IMR-90 (cell line): ENCODE measurements at regions not wholly inside any gene's neighbourhood (a gene's known extent, or its start where the extent isn't known, plus 50 kb on each side); places are given as distances from the start of the nearest gene placed in this dataset.

ENCODE experiments used
- ATAC-seq: fragments of 200-7000 bp; cut with Tn5 transposase; 2 replicates; pipeline ENCODE4 v1.9.1; 2020; ENCODE audit warnings: low read depth, mild to moderate bottlenecking, moderate library complexity
- BruUV-seq: library from RNA; stranded (reverse); fragments of 400-500 nt; replicated peaks from 2 replicates; lab custom pipeline; 2021; lab: Mats Ljungman, UMichigan
- CTCF ChIA-PET: fragments of 300-600 bp; formaldehyde crosslinking; extraction: SDS; loops from one replicate; lab custom pipeline; 2021; ENCODE audit warnings: antibody characterized with exemption; lab: Yijun Ruan, JAX
- POLR2A ChIA-PET: fragments of 300-600 bp; sonication (Branson Sonifier 250); formaldehyde crosslinking; loops from one replicate; lab custom pipeline; 2022; ENCODE audit warnings: antibody characterized with exemption; ENCODE audit not compliant: unreplicated experiment; lab: Charles Lee
- DNase-seq: peaks from one replicate; pipeline ENCODE4 v3.0.0; 2013
- H2AFZ ChIP-seq: replicated peaks from 2 replicates; pipeline ENCODE3; 2013; ENCODE audit warnings: low read length, mild to moderate bottlenecking; ENCODE audit not compliant: poor library complexity
- H2AK5ac ChIP-seq: 2 replicates; pipeline ENCODE4 v1.6.1; 2013; ENCODE audit warnings: low read depth, low read length, inconsistent platforms
- H2AK9ac ChIP-seq: replicated peaks from 2 replicates; pipeline ENCODE3; 2013; ENCODE audit warnings: mild to moderate bottlenecking, low read depth, low read length, moderate library complexity; ENCODE audit not compliant: poor library complexity
- H2BK120ac ChIP-seq: 2 replicates; pipeline ENCODE4 v1.6.1; 2013; ENCODE audit warnings: low read depth, low read length, inconsistent platforms
- H2BK15ac ChIP-seq: 3 replicates; pipeline ENCODE4 v1.6.1; 2013; ENCODE audit warnings: low read depth, low read length, inconsistent platforms
- H2BK20ac ChIP-seq: 2 replicates; pipeline ENCODE4 v1.6.1; 2013; ENCODE audit warnings: low read depth, mild to moderate bottlenecking, inconsistent platforms, low read length, moderate library complexity
- H2BK5ac ChIP-seq: 2 replicates; pipeline ENCODE4 v1.6.1; 2013; ENCODE audit warnings: mild to moderate bottlenecking, low read depth, low read length, inconsistent platforms; ENCODE audit not compliant: poor library complexity, severe bottlenecking
- H3K14ac ChIP-seq: replicated peaks from 2 replicates; pipeline ENCODE4 v1.6.1; 2013; ENCODE audit warnings: low read depth, low read length, inconsistent platforms
- H3K18ac ChIP-seq: 2 replicates; pipeline ENCODE4 v1.6.1; 2013; ENCODE audit warnings: low read depth, low read length, control low read depth
- H3K23ac ChIP-seq: 2 replicates; pipeline ENCODE4 v1.6.1; 2013; ENCODE audit warnings: low read depth, low read length, inconsistent platforms
- H3K27ac ChIP-seq: 2 replicates; pipeline ENCODE4 v1.5.1; 2013; ENCODE audit warnings: mild to moderate bottlenecking, control low read depth, low read length; ENCODE audit not compliant: insufficient read depth
- H3K27me3 ChIP-seq: 2 replicates; pipeline ENCODE4 v1.6.1; 2013; ENCODE audit warnings: low read length; ENCODE audit not compliant: control insufficient read depth, insufficient read depth
- H3K36me3 ChIP-seq: 2 replicates; pipeline ENCODE4 v1.6.1; 2013; ENCODE audit warnings: low read length, mixed read lengths; ENCODE audit not compliant: control insufficient read depth, insufficient read depth
- H3K4ac ChIP-seq: 2 replicates; pipeline ENCODE4 v1.6.1; 2013; ENCODE audit warnings: low read depth, low read length, inconsistent platforms
- H3K4me1 ChIP-seq: 2 replicates; pipeline ENCODE4 v1.6.1; 2013; ENCODE audit warnings: low read length, mixed read lengths; ENCODE audit not compliant: control insufficient read depth, insufficient read depth
- H3K4me2 ChIP-seq: 2 replicates; pipeline ENCODE4 v1.6.1; 2013; ENCODE audit warnings: low read depth, mild to moderate bottlenecking, control low read depth, low read length, moderate library complexity
- H3K4me3 ChIP-seq: 2 replicates; pipeline ENCODE4 v1.5.1; 2013; ENCODE audit warnings: low read depth, mild to moderate bottlenecking, control low read depth, low read length, moderate library complexity; ENCODE audit not compliant: insufficient read depth
- H3K56ac ChIP-seq: 2 replicates; pipeline ENCODE4 v1.6.1; 2013; ENCODE audit warnings: low read length, inconsistent platforms; ENCODE audit not compliant: insufficient read depth; ENCODE audit errors: extremely low read depth
- H3K79me1 ChIP-seq, 2 experiments: 2 replicates each; pipeline ENCODE4 v1.6.1; 2013; ENCODE audit warnings: low read length in 2 of 2, inconsistent platforms in 1 of 2, low read depth in 1 of 2
- H3K9ac ChIP-seq: 2 replicates; pipeline ENCODE4 v1.6.1; 2013; ENCODE audit warnings: low read depth, low read length, control low read depth
- H3K9me1 ChIP-seq: 2 replicates; pipeline ENCODE4 v1.6.1; 2013; ENCODE audit warnings: low read length, inconsistent platforms; ENCODE audit not compliant: insufficient read depth
- H3K9me3 ChIP-seq: 2 replicates; pipeline ENCODE4 v1.6.1; 2013; ENCODE audit warnings: low read length; ENCODE audit not compliant: control insufficient read depth, insufficient read depth
- H4K20me1 ChIP-seq: 2 replicates; pipeline ENCODE4 v1.6.1; 2013; ENCODE audit warnings: low read length, inconsistent platforms; ENCODE audit not compliant: insufficient read depth
- H4K5ac ChIP-seq: 2 replicates; pipeline ENCODE4 v1.6.1; 2013; ENCODE audit warnings: mild to moderate bottlenecking, low read depth, low read length, control low read depth
- H4K8ac ChIP-seq, 2 experiments: 2 replicates each; pipeline ENCODE4 v1.6.1; 2013; ENCODE audit warnings: low read depth in 2 of 2, low read length in 2 of 2, control low read depth in 1 of 2, inconsistent platforms in 1 of 2
- H4K91ac ChIP-seq: 2 replicates; pipeline ENCODE4 v1.6.1; 2013; ENCODE audit warnings: low read depth, low read length, inconsistent platforms; ENCODE audit not compliant: insufficient read depth
- BHLHE40 ChIP-seq: fragments of 150-350 bp; IDR thresholded peaks from 2 replicates; pipeline ENCODE4 v1.6.1; 2016; ENCODE audit warnings: mild to moderate bottlenecking, low read depth, low read length
- CEBPB ChIP-seq: IDR thresholded peaks from 2 replicates; pipeline ENCODE4 v1.6.1; 2012; ENCODE audit warnings: low read depth, low read length, improper control_type of control experiment
- CHD1 ChIP-seq: IDR thresholded peaks from 2 replicates; pipeline ENCODE4 v1.6.1; 2012; ENCODE audit warnings: low read depth, low read length, improper control_type of control experiment
- FOS ChIP-seq: fragments of 150-350 bp; IDR thresholded peaks from 2 replicates; pipeline ENCODE4 v1.6.1; 2016; ENCODE audit warnings: low read depth, low read length
- MAFK ChIP-seq: IDR thresholded peaks from 2 replicates; pipeline ENCODE4 v1.6.1; 2012; ENCODE audit warnings: low read depth, low read length, improper control_type of control experiment
- MAZ ChIP-seq: IDR thresholded peaks from 2 replicates; pipeline ENCODE4 v1.6.1; 2012; ENCODE audit warnings: low read depth, mild to moderate bottlenecking, low read length, improper control_type of control experiment, moderate library complexity, borderline replicate concordance
- MXI1 ChIP-seq: IDR thresholded peaks from 2 replicates; pipeline ENCODE4 v1.6.1; 2012; ENCODE audit warnings: low read depth, mild to moderate bottlenecking, low read length, moderate library complexity, borderline replicate concordance
- NFE2L2 ChIP-seq: fragments of 150-350 bp; IDR thresholded peaks from 2 replicates; pipeline ENCODE4 v1.6.1; 2016; ENCODE audit warnings: low read depth, mild to moderate bottlenecking, low read length
- POLR2A ChIP-seq: IDR thresholded peaks from 2 replicates; pipeline ENCODE4 v1.6.1; 2012; ENCODE audit warnings: mild to moderate bottlenecking, low read depth, low read length
- RAD21 ChIP-seq: IDR thresholded peaks from 2 replicates; pipeline ENCODE4 v1.6.1; 2012; ENCODE audit warnings: low read length, improper control_type of control experiment
- RCOR1 ChIP-seq: IDR thresholded peaks from 2 replicates; pipeline ENCODE4 v1.6.1; 2012; ENCODE audit warnings: mild to moderate bottlenecking, low read length, improper control_type of control experiment; ENCODE audit not compliant: insufficient replicate concordance
- RFX5 ChIP-seq: IDR thresholded peaks from 2 replicates; pipeline ENCODE4 v1.8.0; 2012; ENCODE audit warnings: low read depth, mild to moderate bottlenecking, low read length, moderate library complexity
- SMC3 ChIP-seq: fragments of 150-350 bp; IDR thresholded peaks from 2 replicates; pipeline ENCODE4 v1.6.1; 2016; ENCODE audit warnings: low read depth, mild to moderate bottlenecking, antibody characterized with exemption, low read length, moderate library complexity
- dilution Hi-C: fragments of 300-500 bp; cut with HindIII; formaldehyde crosslinking; loops from one replicate; pipeline ENCODE4 v1.14.3; 2018; ENCODE audit warnings: low sequenced_read_pairs; ENCODE audit not compliant: unreplicated experiment
- in situ Hi-C: fragments of 300-500 bp; cut with MboI; formaldehyde crosslinking; loops from 3 replicates; pipeline ENCODE4 v1.14.3; 2019; ENCODE audit warnings: low sequenced_read_pairs, inconsistent platforms, mixed read lengths
- intact Hi-C: fragments of 100-400 bp; cut with micrococcal nuclease; formaldehyde crosslinking; loops from 2 replicates; pipeline ENCODE4 v1.10.0; 2022
- TF ChIP-seq, protein P1 (sequence below): fragments of 150-350 bp; IDR thresholded peaks from 2 replicates; pipeline ENCODE4 v1.6.1; 2016; ENCODE audit warnings: low read depth, mild to moderate bottlenecking, low read length, moderate library complexity, borderline replicate concordance
- TF ChIP-seq, protein P2 (sequence below): fragments of 150-350 bp; IDR thresholded peaks from 2 replicates; pipeline ENCODE4 v1.6.1; 2017; ENCODE audit warnings: mild to moderate bottlenecking, antibody characterized with exemption, low read length, low read depth
- TF ChIP-seq, protein P3 (sequence below): conservative IDR thresholded peaks from 2 replicates; pipeline ENCODE4 v1.5.1; 2012; ENCODE audit warnings: mild to moderate bottlenecking, low read depth, low read length, improper control_type of control experiment

DNA sequence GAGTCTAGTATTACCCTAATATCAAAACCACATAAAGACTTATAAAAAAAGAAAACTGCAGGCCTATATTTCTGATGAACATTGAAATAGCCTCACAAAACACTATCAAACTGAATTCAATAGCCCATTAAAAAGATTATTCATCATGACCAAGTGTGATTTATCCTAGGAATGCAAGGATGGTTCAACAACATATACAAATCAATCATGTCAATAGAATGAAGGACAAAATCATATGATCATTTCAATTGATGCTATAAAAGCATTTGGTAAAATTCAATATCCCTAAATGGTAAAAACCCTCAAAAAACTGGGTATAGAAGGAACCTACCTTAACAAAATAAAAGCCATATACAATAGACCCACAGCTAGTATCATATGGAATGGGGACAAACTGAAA lies 797.9 kb upstream of the INTU start:
- Histone ChIP-seq H3K18ac (no peak overlapping the region), H3K23ac (no peak overlapping the region), H4K5ac (no peak overlapping the region), H4K91ac (no peak overlapping the region), H2BK20ac (no peak overlapping the region), H3K4me1 (peaks cover 3% of the 10 kb centered on the region), H3K27ac (no peak overlapping the region), H3K4me3 (no peak overlapping the region), H3K79me1 (no peaks in the 10 kb centered on the region), H3K9me3 (peaks cover 3% of the 10 kb centered on the region), H3K56ac (no peak overlapping the region), H2AFZ (no peak overlapping the region), H2BK5ac (no peak overlapping the region), H2AK9ac (no peak overlapping the region), H3K4ac (no peak overlapping the region), H3K14ac (no peak overlapping the region), H4K20me1 (no peaks in the 10 kb centered on the region), H2BK15ac (no peak overlapping the region), H2BK120ac (no peak overlapping the region), H2AK5ac (no peak overlapping the region), H3K9ac (no peak overlapping the region), H3K36me3 (no peaks in the 10 kb centered on the region), H3K4me2 (no peak overlapping the region), H4K8ac (no peak overlapping the region), H3K27me3 (no peaks in the 10 kb centered on the region), H3K9me1 (no peaks in the 10 kb centered on the region)
- in situ Hi-C loops (no loop called here), dilution Hi-C loops (no loop called here), intact Hi-C loops (no loop called here)
- ATAC-seq = no peak
- no peak for DNase-seq
- POLR2A ChIA-PET = no interaction called here
- CTCF ChIA-PET = no interaction called here
- TF ChIP-seq, protein P1, sequence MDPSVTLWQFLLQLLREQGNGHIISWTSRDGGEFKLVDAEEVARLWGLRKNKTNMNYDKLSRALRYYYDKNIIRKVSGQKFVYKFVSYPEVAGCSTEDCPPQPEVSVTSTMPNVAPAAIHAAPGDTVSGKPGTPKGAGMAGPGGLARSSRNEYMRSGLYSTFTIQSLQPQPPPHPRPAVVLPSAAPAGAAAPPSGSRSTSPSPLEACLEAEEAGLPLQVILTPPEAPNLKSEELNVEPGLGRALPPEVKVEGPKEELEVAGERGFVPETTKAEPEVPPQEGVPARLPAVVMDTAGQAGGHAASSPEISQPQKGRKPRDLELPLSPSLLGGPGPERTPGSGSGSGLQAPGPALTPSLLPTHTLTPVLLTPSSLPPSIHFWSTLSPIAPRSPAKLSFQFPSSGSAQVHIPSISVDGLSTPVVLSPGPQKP = no peak
- TF ChIP-seq, protein P2, sequence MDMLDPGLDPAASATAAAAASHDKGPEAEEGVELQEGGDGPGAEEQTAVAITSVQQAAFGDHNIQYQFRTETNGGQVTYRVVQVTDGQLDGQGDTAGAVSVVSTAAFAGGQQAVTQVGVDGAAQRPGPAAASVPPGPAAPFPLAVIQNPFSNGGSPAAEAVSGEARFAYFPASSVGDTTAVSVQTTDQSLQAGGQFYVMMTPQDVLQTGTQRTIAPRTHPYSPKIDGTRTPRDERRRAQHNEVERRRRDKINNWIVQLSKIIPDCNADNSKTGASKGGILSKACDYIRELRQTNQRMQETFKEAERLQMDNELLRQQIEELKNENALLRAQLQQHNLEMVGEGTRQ = no peak
- TF ChIP-seq RCOR1 = no peak
- TF ChIP-seq, protein P3, sequence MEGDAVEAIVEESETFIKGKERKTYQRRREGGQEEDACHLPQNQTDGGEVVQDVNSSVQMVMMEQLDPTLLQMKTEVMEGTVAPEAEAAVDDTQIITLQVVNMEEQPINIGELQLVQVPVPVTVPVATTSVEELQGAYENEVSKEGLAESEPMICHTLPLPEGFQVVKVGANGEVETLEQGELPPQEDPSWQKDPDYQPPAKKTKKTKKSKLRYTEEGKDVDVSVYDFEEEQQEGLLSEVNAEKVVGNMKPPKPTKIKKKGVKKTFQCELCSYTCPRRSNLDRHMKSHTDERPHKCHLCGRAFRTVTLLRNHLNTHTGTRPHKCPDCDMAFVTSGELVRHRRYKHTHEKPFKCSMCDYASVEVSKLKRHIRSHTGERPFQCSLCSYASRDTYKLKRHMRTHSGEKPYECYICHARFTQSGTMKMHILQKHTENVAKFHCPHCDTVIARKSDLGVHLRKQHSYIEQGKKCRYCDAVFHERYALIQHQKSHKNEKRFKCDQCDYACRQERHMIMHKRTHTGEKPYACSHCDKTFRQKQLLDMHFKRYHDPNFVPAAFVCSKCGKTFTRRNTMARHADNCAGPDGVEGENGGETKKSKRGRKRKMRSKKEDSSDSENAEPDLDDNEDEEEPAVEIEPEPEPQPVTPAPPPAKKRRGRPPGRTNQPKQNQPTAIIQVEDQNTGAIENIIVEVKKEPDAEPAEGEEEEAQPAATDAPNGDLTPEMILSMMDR = no peak
- TF ChIP-seq NFE2L2 = no peak
- TF ChIP-seq SMC3 = no peak
- TF ChIP-seq CEBPB = no peak
- TF ChIP-seq FOS = no peak
- TF ChIP-seq RFX5 = no peak
- no peak for TF ChIP-seq MXI1
- TF ChIP-seq POLR2A = no peak
- no peak for TF ChIP-seq MAZ
- no peak for TF ChIP-seq RAD21
- no peak for TF ChIP-seq CHD1
- TF ChIP-seq BHLHE40 = no peak
- no peak for TF ChIP-seq MAFK
- BruUV-seq = no TSS peak
